DND-41 (cell line): ENCODE measurements at regions not wholly inside any gene's neighbourhood (a gene's known extent, or its start where the extent isn't known, plus 50 kb on each side); places are given as distances from the start of the nearest gene placed in this dataset.

ENCODE experiments used
- EZH2 ChIP-seq: IDR thresholded peaks from 3 replicates; pipeline ENCODE4 v1.6.1; 2012; ENCODE audit warnings: borderline replicate concordance, low read depth, mild to moderate bottlenecking, moderate library complexity, low read length, inconsistent platforms; ENCODE audit not compliant: severe bottlenecking
- TF ChIP-seq, protein P1 (sequence below): IDR thresholded peaks from 2 replicates; pipeline ENCODE4 v1.5.1; 2012; ENCODE audit warnings: borderline replicate concordance, low read length, moderate library complexity, mild to moderate bottlenecking; ENCODE audit not compliant: poor library complexity, severe bottlenecking; ENCODE audit errors: extremely low read depth

DNA sequence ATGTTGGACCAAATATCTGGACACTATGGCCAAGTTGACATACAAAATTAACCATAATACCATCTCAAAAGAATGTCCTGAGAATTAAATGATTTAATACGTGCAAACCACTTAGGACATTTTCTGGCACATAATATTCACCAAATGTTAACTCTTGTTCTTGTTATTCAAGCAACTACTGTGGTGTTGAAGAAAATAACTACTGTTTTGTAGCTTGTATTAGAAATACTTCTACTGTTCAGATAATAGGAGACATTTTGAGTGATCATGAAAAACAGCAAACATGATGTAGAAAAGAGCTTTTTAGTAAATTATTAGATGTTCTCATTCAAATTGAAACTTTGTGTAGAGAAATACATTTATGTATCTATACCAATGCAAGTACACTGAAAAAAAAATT lies 140.7 kb upstream of the SMIM31 start:
- TF ChIP-seq, protein P1, sequence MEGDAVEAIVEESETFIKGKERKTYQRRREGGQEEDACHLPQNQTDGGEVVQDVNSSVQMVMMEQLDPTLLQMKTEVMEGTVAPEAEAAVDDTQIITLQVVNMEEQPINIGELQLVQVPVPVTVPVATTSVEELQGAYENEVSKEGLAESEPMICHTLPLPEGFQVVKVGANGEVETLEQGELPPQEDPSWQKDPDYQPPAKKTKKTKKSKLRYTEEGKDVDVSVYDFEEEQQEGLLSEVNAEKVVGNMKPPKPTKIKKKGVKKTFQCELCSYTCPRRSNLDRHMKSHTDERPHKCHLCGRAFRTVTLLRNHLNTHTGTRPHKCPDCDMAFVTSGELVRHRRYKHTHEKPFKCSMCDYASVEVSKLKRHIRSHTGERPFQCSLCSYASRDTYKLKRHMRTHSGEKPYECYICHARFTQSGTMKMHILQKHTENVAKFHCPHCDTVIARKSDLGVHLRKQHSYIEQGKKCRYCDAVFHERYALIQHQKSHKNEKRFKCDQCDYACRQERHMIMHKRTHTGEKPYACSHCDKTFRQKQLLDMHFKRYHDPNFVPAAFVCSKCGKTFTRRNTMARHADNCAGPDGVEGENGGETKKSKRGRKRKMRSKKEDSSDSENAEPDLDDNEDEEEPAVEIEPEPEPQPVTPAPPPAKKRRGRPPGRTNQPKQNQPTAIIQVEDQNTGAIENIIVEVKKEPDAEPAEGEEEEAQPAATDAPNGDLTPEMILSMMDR: no peak
- TF ChIP-seq EZH2: no peak
